ENCODE measurements at regions not wholly inside any gene's neighbourhood (a gene's known extent, or its start where the extent isn't known, plus 50 kb on each side); places are given as distances from the start of the nearest gene placed in this dataset.
"Not testable (repeated sequence)": the region's sequence is repeated elsewhere in the genome, so short reads cannot be mapped to it uniquely, and the experiment has no call there.

DNA sequence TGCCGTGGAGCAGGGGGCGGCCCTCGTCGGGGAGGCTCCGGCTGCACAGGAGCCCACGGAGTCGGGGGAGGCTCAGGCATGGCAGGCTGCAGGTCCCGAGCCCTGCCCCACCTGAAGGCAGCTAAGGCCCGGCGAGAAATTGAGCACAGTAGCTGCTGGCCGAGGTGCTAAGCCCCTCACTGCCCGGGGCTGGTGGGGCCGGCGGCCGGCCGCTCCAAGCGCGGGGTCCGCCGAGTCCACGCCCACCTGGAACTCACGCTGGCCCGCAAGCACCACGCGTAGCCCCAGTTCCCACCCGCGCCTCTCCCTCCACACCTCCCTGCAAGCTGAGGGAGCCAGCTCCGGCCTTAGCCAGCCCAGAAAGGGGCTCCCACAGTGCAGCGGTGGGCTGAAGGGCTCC lies 589.4 kb downstream of the PPP4R3C start:
- DNase-seq (ENCODE audit: low read depth): no peak

DNA sequence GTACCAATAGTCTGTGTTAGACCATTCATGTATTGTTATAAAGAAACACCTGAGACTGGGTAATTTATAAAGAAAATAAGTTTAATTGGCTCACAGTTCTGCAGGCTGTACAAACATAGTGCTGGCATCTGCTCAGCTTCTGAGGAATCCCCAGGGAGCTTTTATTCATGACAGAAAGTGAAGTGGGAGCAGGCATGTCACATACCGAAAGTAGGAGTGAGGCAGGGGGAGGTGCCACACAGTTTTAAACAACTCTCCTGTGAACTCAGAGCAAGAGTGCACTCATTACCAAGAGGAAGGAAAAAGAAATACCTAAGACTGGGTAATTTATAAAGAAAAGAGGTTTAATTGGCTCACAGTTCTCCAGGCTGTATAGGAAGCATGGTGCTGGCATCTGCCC lies 591.2 kb downstream of the PPP4R3C start:
- DNase-seq (ENCODE audit: low read depth): no peak

DNA sequence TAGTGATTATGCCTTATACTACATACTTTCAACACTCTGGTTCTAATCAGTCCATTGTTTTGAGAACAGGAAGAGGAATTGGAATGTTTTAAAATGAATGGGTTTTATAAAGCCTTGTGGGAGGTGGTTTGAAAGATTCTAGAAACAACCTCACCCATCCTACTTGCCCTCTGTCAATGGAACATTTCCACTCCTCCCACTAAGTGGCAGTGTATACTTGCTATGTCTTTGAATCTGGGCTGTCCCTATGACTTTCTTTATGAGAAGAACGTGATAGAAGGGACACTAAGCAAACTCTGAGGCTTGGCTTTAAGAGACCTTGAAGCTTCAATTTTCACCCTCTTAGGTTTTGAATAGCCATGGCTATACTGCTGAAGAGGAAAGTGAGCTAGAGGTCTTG lies 611.2 kb downstream of the PPP4R3C start:
- peak; percentile 26 for DNase-seq (ENCODE audit: low read depth)

DNA sequence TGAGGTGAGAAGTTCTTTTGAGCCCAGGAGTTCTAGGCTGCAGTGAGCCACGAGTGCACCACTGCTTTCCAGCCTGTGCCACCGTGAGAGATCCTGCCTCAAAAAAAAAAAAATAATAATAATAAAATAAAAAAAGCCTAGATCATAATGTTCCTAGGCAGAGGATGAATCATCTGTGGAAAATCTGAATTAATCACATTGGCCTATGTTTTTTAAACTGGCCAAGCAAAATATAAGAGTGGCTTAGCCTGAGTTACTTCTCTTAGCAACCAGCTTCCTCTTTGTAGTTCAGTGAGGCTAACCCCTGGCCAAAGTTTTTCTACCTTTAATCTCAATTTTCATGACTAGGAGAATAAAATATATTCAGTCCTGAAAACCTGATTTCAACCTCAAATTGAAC lies 614.6 kb downstream of the PPP4R3C start:
- peak; percentile 53 for DNase-seq (ENCODE audit: low read depth)

DNA sequence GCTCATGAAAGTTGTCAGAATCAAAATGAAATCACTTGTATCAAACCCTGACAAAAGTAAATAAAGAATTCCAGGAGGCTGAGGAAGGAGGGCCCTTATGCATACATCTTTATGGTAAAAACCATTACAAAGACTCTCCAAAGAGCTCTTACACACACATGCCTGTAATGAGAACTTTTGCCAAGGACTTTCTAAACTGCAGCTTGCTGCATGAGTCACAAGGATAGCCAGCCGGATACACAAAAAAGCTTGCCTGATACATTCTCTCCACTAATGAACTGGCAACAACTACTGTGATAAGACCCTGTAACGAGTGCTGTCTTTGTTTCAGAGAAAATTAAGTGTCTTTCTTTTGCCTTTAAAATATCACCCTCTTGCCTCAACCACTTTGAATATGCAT lies 618.1 kb downstream of the PPP4R3C start:
- DNase-seq (ENCODE audit: low read depth): peak; percentile 74

DNA sequence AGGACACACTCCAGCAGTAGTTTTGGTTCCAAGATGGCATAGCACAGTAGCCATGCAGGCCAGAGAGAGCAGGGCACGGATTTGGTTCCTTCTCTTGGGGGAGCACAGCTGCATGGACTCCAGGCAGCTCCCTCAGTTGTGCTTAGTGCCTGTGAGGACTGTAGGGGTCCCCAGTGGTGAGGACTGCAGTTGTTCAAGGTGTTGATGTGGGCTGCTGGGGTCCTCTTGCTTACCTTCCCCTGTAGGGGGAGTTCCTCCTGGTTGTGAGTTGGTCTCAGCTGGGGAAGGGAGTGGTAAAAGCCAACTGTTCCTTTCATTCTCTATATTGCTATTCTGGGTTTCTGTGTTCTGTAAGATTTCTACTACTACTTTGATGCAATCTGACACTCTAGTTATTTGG lies 606.5 kb downstream of the MAGEB5 start:
- no peak for DNase-seq (ENCODE audit: low read depth)

DNA sequence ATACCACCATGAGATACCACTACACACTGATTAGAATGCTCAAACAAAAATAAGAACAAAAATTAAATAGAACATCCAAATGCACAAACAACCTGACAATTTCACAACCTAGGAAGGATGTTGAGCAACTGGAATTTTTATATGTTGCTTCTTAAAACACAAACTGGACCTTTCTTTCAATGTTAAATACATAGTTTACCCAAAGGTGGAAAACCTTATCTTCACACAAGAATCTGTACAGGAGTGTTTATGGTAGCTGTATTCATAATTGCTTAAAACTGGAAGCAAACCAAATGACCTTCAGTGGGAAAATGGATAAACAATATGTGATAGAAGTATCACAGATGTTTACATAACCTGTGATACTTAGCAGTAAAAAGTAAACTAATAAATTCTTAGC lies 573.8 kb downstream of the MAGEB5 start:
- peak; percentile 50 for DNase-seq (ENCODE audit: low read depth)

DNA sequence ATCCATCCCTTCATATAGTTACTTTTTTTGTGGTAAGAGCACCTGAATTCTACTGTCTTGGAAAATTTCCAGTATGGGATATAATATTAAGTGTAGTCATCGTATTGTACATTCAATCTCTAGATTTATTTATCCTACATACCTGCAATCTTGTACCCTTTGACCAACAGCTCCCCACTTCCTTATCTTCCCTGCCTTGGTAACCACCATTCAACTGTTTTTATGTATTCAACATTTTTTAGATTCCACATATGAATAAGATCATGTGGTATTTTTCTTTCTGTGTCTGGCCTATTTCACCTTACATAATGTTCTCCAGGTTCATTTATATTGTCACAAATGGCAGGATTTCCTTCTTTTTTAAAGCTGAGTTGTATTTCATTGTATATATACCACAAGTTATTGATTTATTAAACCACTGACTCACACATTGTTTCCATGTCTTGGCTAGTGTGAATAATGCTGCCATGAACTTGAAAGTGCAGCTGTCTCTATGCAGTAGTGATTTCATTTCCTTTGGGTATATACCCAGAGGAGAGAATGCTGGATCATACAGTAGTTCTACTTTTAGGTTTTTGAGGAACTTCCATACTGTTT lies 572.5 kb downstream of the MAGEB5 start:
- peak; percentile 51 for DNase-seq (ENCODE audit: low read depth)

DNA sequence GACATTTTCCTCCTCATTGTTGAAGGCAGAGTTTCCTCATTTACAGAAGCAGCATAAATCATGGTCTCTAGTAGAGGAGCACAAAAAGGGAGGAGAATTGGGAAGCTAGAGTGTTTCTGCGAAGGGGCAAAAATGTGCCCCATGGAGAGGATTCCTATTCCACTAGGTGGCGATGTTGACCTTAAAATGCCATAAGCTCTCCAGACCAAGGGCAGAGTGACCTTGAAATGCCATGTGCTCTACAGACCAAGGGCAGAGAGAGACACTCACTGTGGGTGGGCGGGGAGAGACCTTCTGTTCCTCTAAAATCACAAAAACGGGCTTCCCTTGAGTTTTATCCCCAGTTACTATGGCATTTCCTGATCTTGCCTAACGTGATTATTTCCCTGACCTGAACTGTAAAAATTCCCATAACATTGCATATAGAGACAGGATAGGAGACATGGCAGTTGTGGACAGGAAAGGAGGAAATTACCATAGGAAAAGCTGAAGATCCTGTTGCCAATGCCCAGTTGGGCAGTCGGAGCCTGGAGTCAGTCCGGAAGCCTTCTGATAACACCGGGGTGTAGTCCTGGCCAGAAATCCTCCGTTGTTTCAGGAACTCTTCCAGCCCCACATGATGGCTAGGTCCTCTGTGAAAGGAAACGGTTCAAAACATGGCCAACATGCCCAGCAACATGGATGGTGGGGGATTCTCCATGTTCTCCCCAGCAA lies 567.7 kb downstream of the MAGEB5 start:
- peak; percentile 40 for DNase-seq (ENCODE audit: low read depth)

DNA sequence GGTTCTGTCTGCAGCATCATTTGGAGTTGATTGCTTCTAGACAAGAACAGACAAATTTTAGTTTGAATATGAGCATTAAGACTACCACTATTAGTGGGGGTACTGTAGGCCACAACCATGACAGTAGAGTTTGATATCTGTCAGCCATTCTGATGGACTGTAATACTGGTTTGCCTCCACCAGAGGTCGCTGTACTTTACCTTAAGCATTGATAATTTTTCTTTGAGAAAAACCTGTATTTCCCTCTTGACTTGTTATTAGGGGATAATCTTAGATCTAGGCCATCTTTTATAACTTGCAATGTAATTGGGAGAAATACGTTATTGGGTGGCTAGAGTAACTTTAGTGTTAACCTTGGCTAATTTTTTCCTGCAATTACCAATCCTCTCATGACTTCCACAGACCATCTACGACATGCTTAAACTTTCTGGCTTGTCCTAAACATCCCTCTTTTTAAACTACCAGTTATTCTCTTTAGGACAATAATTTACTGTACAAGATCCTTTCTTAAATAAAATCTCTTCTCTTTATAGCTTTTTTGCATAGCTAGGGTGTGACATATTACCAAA lies 562.4 kb downstream of the MAGEB5 start:
- no peak for DNase-seq (ENCODE audit: low read depth)

DNA sequence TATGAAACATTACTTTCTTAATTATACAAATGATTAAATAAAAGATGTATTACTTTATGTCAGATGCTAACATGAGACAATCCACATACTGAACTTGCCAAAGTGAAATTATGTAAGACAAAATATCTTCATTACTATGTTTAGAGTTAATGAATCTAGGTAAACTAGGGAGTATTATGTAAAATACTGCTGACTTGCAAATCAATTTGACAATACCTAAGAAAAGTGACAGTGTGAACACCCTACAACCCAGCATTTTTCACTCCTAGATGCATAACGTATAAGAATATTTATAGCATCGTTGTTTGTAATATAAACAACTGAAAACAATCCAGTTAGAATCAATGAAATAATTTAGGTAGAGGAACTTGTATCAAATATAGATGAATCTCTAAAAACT lies 546.3 kb downstream of the MAGEB5 start:
- DNase-seq (ENCODE audit: low read depth): no peak

DNA sequence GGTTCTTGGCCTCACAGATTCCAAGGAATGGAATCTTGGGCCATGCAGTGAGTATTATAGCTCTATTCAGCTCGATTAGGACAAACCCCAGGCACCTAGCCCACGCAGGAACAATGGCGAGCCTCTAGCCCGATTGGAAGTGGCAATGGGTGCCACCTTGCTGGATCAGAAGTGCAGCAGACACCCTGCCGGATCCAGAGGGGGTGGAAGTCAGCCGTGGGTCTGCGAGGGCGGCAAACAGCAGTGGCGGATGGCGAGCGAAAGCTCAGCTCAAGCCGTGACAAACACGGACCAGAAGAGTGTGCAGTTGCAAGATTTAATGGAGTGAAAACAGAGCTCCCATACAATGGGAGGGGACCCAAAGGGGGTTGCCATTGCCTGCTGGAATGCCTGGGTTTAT lies 539.8 kb downstream of the MAGEB5 start:
- not testable (repeated sequence) for DNase-seq (ENCODE audit: low read depth)

DNA sequence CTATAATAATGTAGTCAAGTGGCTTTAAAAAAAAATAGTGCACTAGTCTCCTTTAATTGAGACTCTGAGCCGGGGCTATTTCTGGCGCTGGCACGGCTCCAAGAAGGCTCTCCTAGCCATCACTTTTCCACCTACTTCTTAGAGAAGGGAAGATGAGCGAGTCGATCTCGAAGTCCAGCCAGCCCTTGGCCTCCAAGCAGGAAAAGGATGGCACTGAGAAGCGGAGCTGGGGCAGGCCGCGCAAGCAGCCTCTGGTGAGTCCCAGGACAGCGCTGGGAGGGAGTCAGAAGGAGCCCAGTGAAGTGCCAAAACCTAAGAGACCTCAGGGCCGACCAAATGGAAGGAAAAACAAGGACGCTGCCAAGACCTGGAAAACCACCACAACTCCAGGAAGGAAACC lies 531.9 kb downstream of the MAGEB5 start:
- DNase-seq (ENCODE audit: low read depth): no peak

DNA sequence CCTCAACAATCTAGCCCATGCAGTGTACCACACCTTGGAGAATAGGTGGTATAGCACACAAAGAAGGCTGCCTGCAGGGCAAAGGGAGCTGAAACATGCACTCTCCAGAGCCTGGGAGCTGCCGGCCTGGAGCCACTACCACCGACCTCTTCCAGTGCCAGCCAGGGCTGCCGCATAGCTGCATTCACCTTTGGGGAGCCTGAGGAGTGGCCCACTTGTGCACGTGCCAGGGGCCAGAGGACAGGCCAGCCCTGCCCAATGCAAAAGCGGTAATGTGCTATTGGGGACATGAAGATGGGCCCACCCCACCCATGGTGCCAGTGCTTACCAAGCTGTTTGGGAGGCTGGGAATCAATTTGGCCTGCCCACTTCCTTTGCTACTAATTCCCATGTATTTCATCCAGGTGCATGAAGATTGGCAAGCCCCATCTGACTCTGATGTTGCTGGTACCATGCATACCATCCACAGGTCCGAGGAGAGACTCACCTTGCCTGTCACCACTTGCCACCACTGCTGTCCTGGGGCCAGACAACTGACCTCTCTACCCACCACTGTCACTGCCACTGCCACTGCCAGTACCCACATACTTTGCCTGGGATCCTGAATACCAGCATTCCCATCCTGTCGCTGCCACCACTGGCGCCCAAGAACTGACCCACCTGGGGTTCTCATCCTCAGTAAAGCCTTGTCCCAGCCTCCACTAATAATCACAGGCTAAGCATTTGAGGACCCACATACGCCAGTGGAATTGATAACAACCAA lies 506.9 kb downstream of the MAGEB5 start:
- DNase-seq (ENCODE audit: low read depth): no peak

DNA sequence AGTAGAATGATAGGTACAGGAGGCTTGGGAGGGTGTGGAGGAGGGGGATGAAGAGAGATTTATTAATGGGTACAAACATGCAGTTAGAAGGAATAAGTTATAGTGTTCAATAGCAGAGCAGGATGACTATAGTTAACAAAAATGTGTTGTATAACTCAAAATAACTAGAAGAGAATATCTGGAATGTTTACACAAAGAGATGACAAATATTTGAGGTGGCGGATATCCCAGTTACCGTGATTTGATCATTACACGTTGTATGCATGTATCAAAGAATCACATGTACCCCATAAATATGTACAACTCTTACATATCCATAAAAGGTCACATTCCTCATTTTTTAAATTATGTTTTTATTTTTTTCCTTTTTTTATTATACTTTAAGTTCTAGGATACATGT lies 456.6 kb downstream of the MAGEB5 start:
- DNase-seq (ENCODE audit: low read depth): no peak

DNA sequence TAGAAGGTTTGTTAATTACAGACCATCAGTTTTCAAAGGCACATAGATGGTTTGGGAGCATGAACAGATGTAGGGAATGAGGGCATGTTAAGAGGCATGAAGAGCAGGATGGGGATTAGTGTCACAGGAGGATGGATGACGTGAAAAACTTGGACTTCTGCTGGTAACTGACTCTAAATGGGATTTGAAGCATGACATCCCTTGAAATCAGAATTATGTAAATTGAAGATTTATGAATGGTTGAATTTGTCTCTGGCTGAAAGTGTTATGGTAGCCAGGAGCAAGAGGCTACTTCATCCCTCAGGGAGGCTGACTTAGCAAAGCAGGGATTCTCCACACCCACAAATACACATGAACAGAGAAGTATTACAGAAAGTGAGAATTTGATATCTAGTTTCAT lies 454.6 kb downstream of the MAGEB5 start:
- DNase-seq (ENCODE audit: low read depth): no peak

DNA sequence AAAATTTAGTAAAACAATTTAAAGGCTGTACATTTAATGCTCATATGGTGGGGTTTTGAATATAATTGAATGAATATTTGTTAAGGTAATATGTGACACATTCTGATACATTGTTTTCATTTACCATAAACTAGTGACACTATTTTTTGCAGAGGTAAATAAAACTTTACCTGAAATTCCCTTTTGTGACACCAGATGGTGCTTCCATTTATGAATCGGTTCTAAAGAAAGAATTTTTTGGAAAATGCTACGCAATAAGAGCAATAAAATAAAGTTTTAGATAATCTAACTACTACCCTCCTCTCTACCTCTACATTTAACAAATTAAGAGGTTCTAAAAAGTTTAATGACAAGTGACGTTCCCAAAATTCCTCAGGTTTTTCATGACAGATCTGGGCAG lies 448.9 kb downstream of the MAGEB5 start:
- no peak for DNase-seq (ENCODE audit: low read depth)

DNA sequence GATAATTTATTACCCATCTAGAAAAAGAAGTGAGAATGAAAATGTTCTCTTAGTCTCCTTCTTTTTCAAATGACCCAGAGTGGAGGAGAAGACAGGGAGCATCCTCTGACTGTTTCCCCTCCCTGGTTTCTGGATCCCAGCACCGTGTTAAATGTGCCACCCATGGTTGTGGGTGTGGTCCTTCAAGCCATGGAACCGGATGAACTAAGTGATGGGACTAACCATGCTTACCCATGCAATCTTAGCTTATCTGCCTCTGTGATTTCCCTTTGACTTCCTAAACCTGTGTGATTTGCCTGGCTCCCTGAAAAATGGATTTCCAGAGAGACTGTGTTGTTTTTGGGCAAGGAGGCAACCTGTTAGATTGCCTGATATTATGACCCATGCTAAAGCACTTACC lies 437.1 kb downstream of the MAGEB5 start:
- DNase-seq (ENCODE audit: low read depth): peak; percentile 1

DNA sequence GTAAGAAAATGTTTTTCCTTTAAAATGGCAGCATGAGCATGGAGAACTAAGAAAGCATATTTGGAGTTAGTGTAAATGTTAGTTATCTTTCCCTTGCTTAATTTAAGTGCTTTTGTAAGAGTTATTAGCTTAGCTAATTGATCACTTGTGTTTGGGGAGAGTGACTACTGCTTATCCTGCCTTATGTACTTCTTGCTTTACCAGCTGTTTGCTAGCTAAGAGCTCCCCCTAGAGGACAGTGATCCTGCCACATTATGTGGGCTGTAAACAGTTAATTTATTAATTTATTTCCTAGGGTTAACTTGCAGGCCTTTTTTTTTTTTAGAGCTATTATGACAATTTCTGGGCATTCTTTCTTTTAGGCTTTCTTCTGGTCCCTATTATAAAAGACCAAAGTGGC lies 435.8 kb downstream of the MAGEB5 start:
- DNase-seq (ENCODE audit: low read depth): peak; percentile 2

DNA sequence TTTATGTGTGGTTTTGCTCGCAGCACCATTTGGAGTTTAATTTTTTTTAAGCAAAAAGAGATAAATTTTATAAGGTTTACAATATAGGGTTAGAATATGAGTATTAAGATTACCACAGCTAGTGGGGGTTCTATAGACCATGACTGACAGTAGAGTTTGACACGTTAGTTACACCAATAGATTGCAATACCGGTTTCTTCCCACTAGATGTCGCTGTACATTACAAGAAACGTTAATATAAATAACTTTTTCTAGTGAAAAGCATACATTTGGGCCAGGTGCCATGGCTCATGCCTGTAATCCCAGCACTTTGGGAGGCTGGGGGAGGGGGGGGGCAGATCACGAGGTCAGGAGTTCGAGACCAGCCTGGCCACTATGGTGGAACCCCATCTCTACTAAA lies 433.6 kb downstream of the MAGEB5 start:
- DNase-seq (ENCODE audit: low read depth): peak; percentile 17

DNA sequence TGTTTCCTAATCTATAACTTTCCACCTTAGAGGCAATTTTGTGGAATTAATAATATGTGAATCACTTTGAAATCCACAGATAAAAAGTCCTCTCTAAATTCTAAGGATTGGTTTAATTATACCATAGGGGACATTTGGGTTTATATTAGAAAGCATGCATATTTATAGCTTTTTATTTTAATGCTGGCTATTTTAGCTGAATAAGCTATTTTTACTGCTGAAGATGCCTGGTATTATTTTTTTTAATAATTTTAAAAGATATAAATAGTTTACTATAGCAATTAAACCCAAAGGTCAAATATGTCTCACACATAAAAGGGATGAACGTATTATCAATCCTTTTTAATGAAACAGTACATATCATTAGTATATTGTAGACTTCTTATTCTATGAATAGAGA lies 415.4 kb downstream of the MAGEB5 start:
- no peak for DNase-seq (ENCODE audit: low read depth)

DNA sequence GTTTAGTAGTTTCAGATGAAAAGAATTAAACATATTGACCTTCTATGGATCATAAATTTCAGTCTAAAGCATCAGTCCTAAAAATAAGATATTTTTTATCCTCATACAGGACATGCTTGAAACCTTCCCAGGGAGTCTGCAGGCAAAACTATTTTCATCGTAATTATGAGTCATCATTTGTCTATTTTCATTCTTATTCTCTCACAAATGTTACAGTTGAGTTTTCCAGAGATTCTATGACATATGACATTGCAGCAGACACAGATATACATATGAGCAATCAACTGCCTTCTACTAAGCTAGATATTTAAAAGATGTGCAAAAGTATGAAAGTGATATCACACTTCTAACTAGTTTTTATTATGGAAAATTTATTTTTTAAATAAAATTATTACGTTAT lies 398.0 kb downstream of the MAGEB5 start:
- peak; percentile 4 for DNase-seq (ENCODE audit: low read depth)

DNA sequence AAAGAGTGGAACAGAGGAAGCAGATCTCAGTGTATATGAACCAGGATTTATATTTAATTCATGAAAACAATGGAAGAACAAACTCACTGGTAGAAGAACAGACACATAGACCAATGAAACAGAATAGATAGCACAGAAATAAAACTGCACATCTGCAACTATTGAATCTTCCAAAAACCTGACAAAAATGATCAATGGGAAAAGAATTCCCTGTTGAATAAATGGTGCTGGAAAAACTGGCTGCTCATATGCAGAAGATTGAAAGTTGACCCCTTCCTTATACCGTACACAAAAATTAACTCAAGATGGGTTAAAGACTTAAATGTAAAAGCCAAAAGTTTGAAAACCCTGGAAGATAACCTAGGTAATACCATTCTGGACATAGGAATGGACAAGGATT lies 391.0 kb downstream of the MAGEB5 start:
- DNase-seq (ENCODE audit: low read depth): no peak
